ENCODE measurements at regions not wholly inside any gene's neighbourhood (a gene's known extent, or its start where the extent isn't known, plus 50 kb on each side); places are given as distances from the start of the nearest gene placed in this dataset.

- no peak for TF ChIP-seq CTCF (IDR thresholded peaks at IDR 0.05)
- intact Hi-C loops (cut with DNase I; ENCODE audit: low total_unique reads): no loop called here
- H3K27ac ChIP-seq: no peak overlapping the region
- no peaks in the 10 kb centered on the region for H3K36me3 ChIP-seq
- H3K4me3 ChIP-seq: no peak overlapping the region
- peak in 1 of 2 donors; percentile 44 for DNase-seq
- H3K27me3 ChIP-seq: peaks cover 0 to 8% of the 10 kb centered on the region in 2 donors
- H3K4me1 ChIP-seq: no peaks in the 10 kb centered on the region
- no peaks in the 10 kb centered on the region for H3K9me3 ChIP-seq
Measured at GRCh38 chr2:241961454-241961853, 91.9 kb downstream of the RTP5 start.

GRCh38 chr2:241964133-241964532 is 94.6 kb downstream of the RTP5 start:
- DNase-seq: peak in 1 of 2 donors; percentile 20
- intact Hi-C loops (cut with DNase I; ENCODE audit: low total_unique reads): no loop called here
- no peak for TF ChIP-seq CTCF (IDR thresholded peaks at IDR 0.05)
- H3K36me3 ChIP-seq: no peaks in the 10 kb centered on the region
- no peaks in the 10 kb centered on the region for H3K9me3 ChIP-seq
- peaks cover 0 to 8% of the 10 kb centered on the region in 2 donors for H3K27me3 ChIP-seq
- no peak overlapping the region for H3K4me3 ChIP-seq
- H3K27ac ChIP-seq: no peak overlapping the region
- H3K4me1 ChIP-seq: no peaks in the 10 kb centered on the region

GRCh38 chr2:241965931-241966412 is 96.4 kb downstream of the RTP5 start:
- Histone ChIP-seq H3K36me3 (no peaks in the 10 kb centered on the region), H3K4me1 (no peaks in the 10 kb centered on the region), H3K9me3 (no peaks in the 10 kb centered on the region), H3K27ac (no peak overlapping the region), H3K27me3 (peaks cover 0 to 7% of the 10 kb centered on the region in 2 donors), H3K4me3 (no peak overlapping the region)
- DNase-seq: peak; percentile 59 to 67
- TF ChIP-seq CTCF (IDR thresholded peaks at IDR 0.05): no peak
- intact Hi-C loops (cut with DNase I; ENCODE audit: low total_unique reads): no loop called here

GRCh38 chr2:241966647-241967466 is 97.3 kb downstream of the RTP5 start:
- TF ChIP-seq CTCF (IDR thresholded peaks at IDR 0.05): no peak
- H3K4me3 ChIP-seq: no peak overlapping the region
- no peaks in the 10 kb centered on the region for H3K36me3 ChIP-seq
- no peaks in the 10 kb centered on the region for H3K4me1 ChIP-seq
- H3K9me3 ChIP-seq: no peaks in the 10 kb centered on the region
- intact Hi-C loops (cut with DNase I; ENCODE audit: low total_unique reads): no loop called here
- DNase-seq: peak in 1 of 2 donors; percentile 32
- no peak overlapping the region for H3K27ac ChIP-seq
- no peaks in the 10 kb centered on the region for H3K27me3 ChIP-seq

GRCh38 chr2:241967467-241968144 is 98.1 kb downstream of the RTP5 start:
- Histone ChIP-seq H3K27ac (no peak overlapping the region), H3K36me3 (peaks cover 0 to 4% (median 0%) of the 10 kb centered on the region in 3 donors), H3K27me3 (no peaks in the 10 kb centered on the region), H3K4me1 (no peaks in the 10 kb centered on the region), H3K9me3 (no peaks in the 10 kb centered on the region), H3K4me3 (no peak overlapping the region)
- DNase-seq: peak in 1 of 2 donors; percentile 49
- intact Hi-C loops (cut with DNase I; ENCODE audit: low total_unique reads): no loop called here
- TF ChIP-seq CTCF (IDR thresholded peaks at IDR 0.05): no peak
